Left ventricle myocardium superior (tissue), 1 donor: ENCODE measurements at regions not wholly inside any gene's neighbourhood (a gene's known extent, or its start where the extent isn't known, plus 50 kb on each side); places are given as distances from the start of the nearest gene placed in this dataset.

ENCODE experiments used
- ATAC-seq: fragments of 200-7000 bp; cut with Tn5 transposase; one replicate; pipeline ENCODE4 v1.9.1; 2020; ENCODE audit warnings: mild to moderate bottlenecking, moderate library complexity
- DNase-seq: peaks from one replicate; pipeline ENCODE4 v3.0.0-alpha.2; 2020
- intact Hi-C: fragments of 100-400 bp; cut with micrococcal nuclease; formaldehyde crosslinking; loops from one replicate; pipeline ENCODE4 v1.11.0; 2022
- donor health status: DM: no; HTN: yes; CAD: no; lungs with severe emphysema.

GRCh38 chr12:92619026-92619425 lies 83.8 kb upstream of the PLEKHG7 start:
- no peak for ATAC-seq
- intact Hi-C loops: no loop called here
- DNase-seq: no peak

DNA sequence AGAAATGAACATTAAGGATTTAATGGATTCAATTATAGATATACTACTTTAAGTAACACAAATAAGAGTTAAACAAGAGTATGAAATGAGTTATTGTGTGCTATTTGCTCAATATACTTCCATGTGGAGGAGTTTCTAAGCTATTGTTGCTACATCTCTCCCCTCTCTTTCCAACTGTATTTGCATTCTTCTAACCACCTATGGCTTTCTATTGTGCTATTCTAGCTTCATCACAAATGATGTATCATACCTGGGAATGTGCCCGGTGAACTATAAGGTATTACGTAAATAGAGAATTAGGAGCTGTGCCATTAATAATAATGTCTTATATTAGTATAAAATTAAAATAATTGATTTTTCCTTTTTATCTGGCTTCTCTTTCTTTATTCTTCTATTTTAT lies 87.1 kb upstream of the PLEKHG7 start:
- no peak for DNase-seq
- no peak for ATAC-seq
- intact Hi-C loops: no loop called here

DNA sequence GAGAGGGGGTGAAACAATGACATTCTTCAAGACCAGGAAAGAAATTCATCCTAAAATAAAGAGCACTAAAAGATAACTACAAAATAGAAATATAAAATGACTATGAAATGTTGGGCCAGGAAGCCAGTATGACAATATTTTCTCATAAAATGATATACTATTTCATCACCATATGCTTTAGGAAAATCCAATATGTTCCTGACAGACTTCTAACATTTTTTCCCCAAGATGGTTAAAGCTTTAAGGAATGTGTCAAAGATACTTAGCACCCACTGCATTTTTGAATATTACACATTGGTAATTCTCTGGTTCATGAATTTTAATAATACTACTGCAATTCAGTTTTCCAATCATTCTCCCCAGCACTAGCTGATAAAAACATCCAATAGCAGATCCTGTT lies 87.7 kb upstream of the PLEKHG7 start:
- intact Hi-C loops: no loop called here
- DNase-seq: no peak
- ATAC-seq: no peak

DNA sequence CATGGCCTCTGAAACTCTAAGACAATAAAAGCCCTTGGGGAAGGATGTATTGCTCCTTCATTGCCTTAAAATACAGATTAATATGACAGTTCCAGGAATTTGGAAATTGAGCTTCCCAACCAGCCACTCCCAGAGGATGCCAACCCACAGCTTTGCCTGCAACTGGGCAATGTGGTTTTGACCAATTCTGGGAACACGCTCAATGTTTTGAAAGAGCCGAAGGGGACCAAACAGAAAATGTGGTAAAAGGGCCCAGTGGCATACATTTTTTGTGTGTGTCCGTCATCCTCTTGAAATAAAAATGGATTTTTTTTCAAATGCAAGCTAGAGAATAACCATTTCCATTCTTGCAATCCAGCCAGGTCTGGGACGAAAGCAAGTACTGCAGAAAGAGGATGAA lies 88.3 kb upstream of the PLEKHG7 start:
- intact Hi-C loops: no loop called here
- DNase-seq: no peak
- ATAC-seq: no peak

DNA sequence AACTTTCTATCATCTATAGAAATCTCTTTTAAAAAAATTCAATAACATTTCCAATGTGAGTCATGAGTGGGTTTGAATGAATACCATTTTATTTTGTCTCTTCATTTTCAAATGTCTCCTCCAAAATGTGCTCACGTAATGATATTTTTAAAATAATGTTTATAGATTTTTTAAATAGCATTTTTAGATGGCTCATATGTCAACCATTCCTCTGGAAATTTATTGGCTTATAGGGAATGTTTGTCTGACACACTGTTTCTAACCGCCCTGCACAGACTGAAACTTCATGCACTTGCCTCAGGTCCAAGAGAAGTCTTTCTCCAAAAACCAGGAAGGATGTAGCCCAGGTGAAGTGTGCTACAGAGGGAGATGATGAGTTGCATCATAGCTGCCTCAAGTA lies 88.8 kb upstream of the PLEKHG7 start:
- intact Hi-C loops: no loop called here
- ATAC-seq: no peak
- no peak for DNase-seq

GRCh38 chr12:92612611-92613010 lies 90.2 kb upstream of the PLEKHG7 start:
- ATAC-seq (no peak), DNase-seq (no peak)
- intact Hi-C loops: no loop called here

DNA sequence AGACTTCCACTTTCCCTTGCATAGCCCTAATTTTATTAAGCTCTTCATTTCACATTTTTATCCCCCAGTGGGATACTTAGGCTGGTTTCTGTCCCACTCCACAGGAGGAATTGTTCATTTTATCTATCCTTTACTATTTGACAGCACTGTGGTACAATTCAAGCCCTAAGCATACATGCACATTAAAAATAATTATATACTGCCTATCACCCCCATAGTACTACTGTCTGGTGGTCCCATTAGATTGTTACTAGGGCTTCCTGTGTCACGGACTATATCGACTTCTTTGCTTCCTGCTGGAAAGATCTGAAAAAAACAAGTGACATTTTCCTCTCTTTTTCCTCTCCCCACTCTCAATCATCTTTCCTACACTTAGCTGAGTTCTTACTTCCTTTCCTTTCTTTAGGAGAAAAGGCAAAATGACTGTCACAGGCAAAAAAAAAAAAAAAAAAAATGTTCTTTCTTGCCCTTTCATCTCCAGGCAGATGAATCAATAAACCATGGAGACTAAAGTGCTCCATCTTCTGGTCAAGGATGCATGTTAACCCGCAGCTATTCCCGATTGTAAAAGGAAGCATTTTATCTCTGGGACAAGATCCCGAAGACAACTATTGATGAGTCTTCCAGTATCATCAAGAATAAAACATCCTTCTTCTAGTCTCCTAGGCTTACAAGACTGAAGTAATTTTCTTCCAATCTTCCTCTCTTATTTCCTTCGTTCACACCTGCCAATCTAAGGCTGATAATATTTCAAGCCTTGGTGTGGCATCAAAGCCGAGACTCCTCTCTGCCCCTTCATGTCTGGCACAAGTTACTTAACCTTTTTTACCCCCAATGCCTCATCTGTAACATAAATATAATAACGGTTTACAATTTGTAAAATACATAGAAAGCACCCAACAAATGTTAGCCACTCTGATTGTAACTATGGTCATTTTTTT lies 94.4 kb upstream of the PLEKHG7 start:
- intact Hi-C loops: no loop called here
- DNase-seq: no peak
- peak; percentile 32 for ATAC-seq

DNA sequence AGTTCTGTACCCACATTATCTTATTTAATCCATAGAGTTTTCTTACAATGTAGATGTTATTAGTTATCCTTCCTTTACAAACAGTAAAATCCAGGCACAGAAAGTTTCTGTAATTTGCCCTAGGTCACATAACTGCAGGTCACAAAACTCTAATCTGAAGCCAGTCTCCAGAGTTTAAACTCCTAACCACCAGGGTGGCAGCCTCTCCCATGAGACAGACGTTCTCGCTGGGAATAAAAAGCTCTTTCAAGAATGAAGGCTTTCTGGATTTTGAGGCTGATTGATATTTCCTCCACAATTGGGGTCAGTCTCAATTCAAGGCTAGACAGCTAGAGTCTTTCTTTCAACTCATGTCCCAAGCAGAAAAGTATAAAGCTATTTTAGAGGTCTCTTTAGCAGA lies 95.8 kb upstream of the PLEKHG7 start:
- intact Hi-C loops: no loop called here
- ATAC-seq (no peak), DNase-seq (no peak)

GRCh38 chr12:92605621-92606170 lies 97.1 kb upstream of the PLEKHG7 start:
- ATAC-seq: no peak
- intact Hi-C loops: no loop called here

GRCh38 chr12:92604786-92605185 lies 98.0 kb upstream of the PLEKHG7 start:
- ATAC-seq (no peak), DNase-seq (no peak)
- intact Hi-C loops: no loop called here

More at GRCh38 chr12:92605621-92606170, 97.1 kb upstream of the PLEKHG7 start:
- no peak for DNase-seq

GRCh38 chr12:92603741-92604432 lies 98.9 kb upstream of the PLEKHG7 start:
- intact Hi-C loops: no loop called here
- no peak for DNase-seq
- no peak for ATAC-seq

DNA sequence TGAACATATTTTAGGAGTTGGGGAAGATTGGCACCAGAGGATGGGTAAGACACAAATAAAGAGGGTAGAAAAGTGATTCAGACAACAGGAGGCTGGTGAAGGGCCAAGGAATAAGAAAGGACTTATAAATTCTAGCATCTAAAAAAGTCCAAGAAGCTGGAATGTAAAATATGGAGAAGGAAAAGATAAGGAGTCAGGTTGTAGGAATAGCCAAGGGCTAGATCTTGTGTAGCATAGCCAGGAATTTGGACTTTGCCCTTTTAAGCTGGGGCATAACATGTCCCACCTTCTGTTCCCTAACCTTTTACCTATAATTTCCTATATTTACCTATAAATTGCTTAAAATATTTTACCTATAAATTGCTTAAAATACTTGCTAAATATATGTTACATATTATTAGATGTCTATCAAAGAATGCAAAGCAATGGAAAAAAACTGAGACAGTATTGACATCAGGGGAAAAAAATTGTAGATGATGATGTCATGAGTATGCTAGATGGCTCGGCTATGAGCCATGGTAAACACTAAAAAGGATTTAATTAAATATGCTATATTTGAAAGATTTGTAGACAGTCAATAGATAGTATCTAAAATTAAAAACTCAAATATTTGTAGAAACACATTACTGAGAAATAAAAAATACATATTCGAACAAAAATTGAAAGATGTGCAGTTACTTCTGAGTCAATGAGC lies 99.7 kb upstream of the PLEKHG7 start:
- ATAC-seq (no peak), DNase-seq (no peak)
- intact Hi-C loops: no loop called here

- DNase-seq (no peak), ATAC-seq (no peak)
- intact Hi-C loops: no loop called here
These were observed 100.3 kb upstream of the PLEKHG7 start for GRCh38 chr12:92602476-92602875.

- no peak for DNase-seq
- intact Hi-C loops: no loop called here
- no peak for ATAC-seq
These were observed 101.1 kb upstream of the PLEKHG7 start for GRCh38 chr12:92601680-92602079.

- intact Hi-C loops: no loop called here
- ATAC-seq: no peak
These were observed 101.6 kb upstream of the PLEKHG7 start for GRCh38 chr12:92601176-92601575.

GRCh38 chr12:92600052-92600451 lies 102.7 kb upstream of the PLEKHG7 start:
- no peak for ATAC-seq
- no peak for DNase-seq
- intact Hi-C loops: no loop called here

More at GRCh38 chr12:92601176-92601575, 101.6 kb upstream of the PLEKHG7 start:
- no peak for DNase-seq

DNA sequence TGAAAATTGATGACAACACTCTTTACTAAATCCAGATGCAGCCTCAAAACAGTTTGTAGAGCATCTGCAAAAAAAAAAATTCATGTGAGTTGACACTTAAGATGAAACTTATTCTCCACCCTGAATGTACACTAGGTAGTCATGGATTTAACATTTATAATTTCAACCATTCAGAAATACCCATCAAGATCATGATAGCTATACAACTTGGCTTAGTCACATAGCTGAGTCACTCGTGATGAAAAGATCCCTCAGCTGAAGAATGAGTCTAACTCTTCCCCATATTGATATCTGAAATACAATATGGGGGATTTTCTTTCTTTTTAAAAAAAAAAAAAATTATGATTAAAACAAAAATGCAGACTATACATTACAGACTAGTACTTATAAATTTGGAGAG lies 104.8 kb upstream of the PLEKHG7 start:
- intact Hi-C loops: no loop called here
- DNase-seq (no peak), ATAC-seq (no peak)

GRCh38 chr12:92597118-92597517 lies 105.7 kb upstream of the PLEKHG7 start:
- ATAC-seq (no peak), DNase-seq (no peak)
- intact Hi-C loops: no loop called here

DNA sequence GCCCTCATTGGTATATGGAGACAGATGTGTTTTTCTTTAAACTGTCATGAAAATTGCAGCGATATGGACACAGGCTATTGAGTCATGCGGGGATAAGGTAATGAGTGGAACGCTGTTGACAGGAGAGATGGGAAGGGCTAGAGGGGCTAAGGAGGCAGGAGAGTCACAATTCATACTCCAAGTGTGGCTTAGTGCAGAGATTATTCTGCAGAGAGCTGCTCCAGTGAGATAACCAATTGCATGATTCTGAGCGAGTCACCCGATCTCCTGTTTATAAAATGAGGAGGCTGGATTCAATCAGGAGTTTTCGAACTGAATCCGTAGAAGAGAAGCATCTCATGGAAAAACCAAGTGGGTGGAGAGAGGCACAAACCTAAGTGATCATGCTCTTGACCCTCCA lies 106.4 kb upstream of the PLEKHG7 start:
- intact Hi-C loops: no loop called here
- no peak for DNase-seq
- no peak for ATAC-seq

DNA sequence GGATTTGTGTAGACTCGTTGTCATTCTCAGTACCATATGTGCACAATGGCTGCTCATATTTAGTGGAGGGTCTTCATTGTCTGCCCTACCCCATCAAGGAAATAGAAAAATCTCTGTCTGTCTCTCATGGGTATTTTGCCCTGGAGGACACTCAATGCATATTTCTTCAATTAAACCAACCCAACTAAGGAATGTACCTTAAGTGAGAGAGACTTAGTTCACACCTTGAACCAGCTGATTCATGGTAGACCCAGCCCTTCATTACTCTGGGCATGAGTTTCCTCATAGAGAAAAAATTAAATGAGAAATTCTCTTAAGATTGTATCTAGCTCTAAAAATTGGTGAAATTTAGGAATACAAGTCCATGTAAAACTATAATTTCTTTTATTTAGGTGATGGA lies 107.1 kb upstream of the PLEKHG7 start:
- no peak for ATAC-seq
- intact Hi-C loops: no loop called here
- no peak for DNase-seq
